ENCODE measurements at regions not wholly inside any gene's neighbourhood (a gene's known extent, or its start where the extent isn't known, plus 50 kb on each side); places are given as distances from the start of the nearest gene placed in this dataset.
A peak's percentile ranks its signal among the peaks of the same experiment; 100 is the strongest.
"Not testable (repeated sequence)": the region's sequence is repeated elsewhere in the genome, so short reads cannot be mapped to it uniquely, and the experiment has no call there.

- peak; percentile 10 to 12 for DNase-seq (ENCODE audit: low read depth in 2 of 2)
Observed at GRCh38 chr9:7626571-7627029, 173.0 kb downstream of the DMAC1 start.

- no peak for DNase-seq (ENCODE audit: low read depth in 2 of 2)
Observed at GRCh38 chr9:7622481-7622880, 177.1 kb downstream of the DMAC1 start.

GRCh38 chr9:7615344-7615743, 184.2 kb downstream of the DMAC1 start:
- DNase-seq (ENCODE audit: low read depth in 2 of 2): no peak

- no peak for DNase-seq (ENCODE audit: low read depth in 2 of 2)
Observed at GRCh38 chr9:7613931-7614330, 185.6 kb downstream of the DMAC1 start.

- no peak for DNase-seq (ENCODE audit: low read depth in 2 of 2)
Observed at GRCh38 chr9:7608261-7608660, 191.3 kb downstream of the DMAC1 start.

GRCh38 chr9:7607421-7607820, 192.2 kb downstream of the DMAC1 start:
- DNase-seq (ENCODE audit: low read depth in 2 of 2): no peak

GRCh38 chr9:7606591-7606990, 193.0 kb downstream of the DMAC1 start:
- no peak for DNase-seq (ENCODE audit: low read depth in 2 of 2)

- no peak for DNase-seq (ENCODE audit: low read depth in 2 of 2)
Observed at GRCh38 chr9:7601739-7602138, 197.8 kb downstream of the DMAC1 start.

GRCh38 chr9:7597716-7598115, 201.9 kb downstream of the DMAC1 start:
- DNase-seq (ENCODE audit: low read depth in 2 of 2): no peak

GRCh38 chr9:7592321-7593316, 207.0 kb downstream of the DMAC1 start:
- DNase-seq (ENCODE audit: low read depth in 2 of 2): no peak

GRCh38 chr9:7591501-7591900, 208.1 kb downstream of the DMAC1 start:
- no peak for DNase-seq (ENCODE audit: low read depth in 2 of 2)

GRCh38 chr9:7580568-7580967, 219.0 kb downstream of the DMAC1 start:
- DNase-seq (ENCODE audit: low read depth in 2 of 2): no peak

- DNase-seq (ENCODE audit: low read depth in 2 of 2): no peak
Observed at GRCh38 chr9:7579351-7579750, 220.2 kb downstream of the DMAC1 start.

GRCh38 chr9:7578951-7579350, 220.6 kb downstream of the DMAC1 start:
- DNase-seq (ENCODE audit: low read depth in 2 of 2): no peak

- peak; percentile 27 to 38 for DNase-seq (ENCODE audit: low read depth in 2 of 2)
Observed at GRCh38 chr9:7570107-7570720, 229.4 kb downstream of the DMAC1 start.

- DNase-seq (ENCODE audit: low read depth in 2 of 2): no peak
Observed at GRCh38 chr9:7567687-7568086, 231.9 kb downstream of the DMAC1 start.

GRCh38 chr9:7561527-7562080, 238.0 kb downstream of the DMAC1 start:
- DNase-seq (ENCODE audit: low read depth in 2 of 2): no peak

- DNase-seq (ENCODE audit: low read depth in 2 of 2): no peak
Observed at GRCh38 chr9:7560669-7561305, 238.8 kb downstream of the DMAC1 start.

- DNase-seq (ENCODE audit: low read depth in 2 of 2): no peak
Observed at GRCh38 chr9:7554699-7555098, 244.9 kb downstream of the DMAC1 start.

- not testable (repeated sequence) for DNase-seq (ENCODE audit: low read depth in 2 of 2)
Observed at GRCh38 chr9:7552706-7553105, 246.9 kb downstream of the DMAC1 start.

- DNase-seq (ENCODE audit: low read depth in 2 of 2): no peak
Observed at GRCh38 chr9:7549249-7549648, 250.3 kb downstream of the DMAC1 start.

GRCh38 chr9:7546261-7546660, 253.3 kb downstream of the DMAC1 start:
- no peak for DNase-seq (ENCODE audit: low read depth in 2 of 2)

Measured in stimulated activated CD8-positive, alpha-beta memory T cell treated with anti-CD3 and anti-CD28 coated beads, Interleukin-7, amount 100 ng/mL, for 1 hour (primary cell).